ENCODE measurements at regions not wholly inside any gene's neighbourhood (a gene's known extent, or its start where the extent isn't known, plus 50 kb on each side); places are given as distances from the start of the nearest gene placed in this dataset.

- no peak for DNase-seq
Measured at GRCh38 chr17:22453181-22453580, 760.9 kb downstream of the KCNJ18 start.

- no peak for DNase-seq
Measured at GRCh38 chr17:22454070-22454999, 762.0 kb downstream of the KCNJ18 start.

GRCh38 chr17:22459331-22459952 is 767.1 kb downstream of the KCNJ18 start:
- no peak for DNase-seq

- DNase-seq: no peak
Measured at GRCh38 chr17:22459953-22460350, 767.6 kb downstream of the KCNJ18 start.

- DNase-seq: no peak
Measured at GRCh38 chr17:22460461-22461063, 768.2 kb downstream of the KCNJ18 start.

- DNase-seq: no peak
Measured at GRCh38 chr17:22461460-22462145, 769.3 kb downstream of the KCNJ18 start.

- no peak for DNase-seq
Measured at GRCh38 chr17:22462461-22462860, 770.1 kb downstream of the KCNJ18 start.

- DNase-seq: no peak
Measured at GRCh38 chr17:22463110-22463850, 771.0 kb downstream of the KCNJ18 start.

- no peak for DNase-seq
Measured at GRCh38 chr17:22464041-22464440, 771.7 kb downstream of the KCNJ18 start.

GRCh38 chr17:22467720-22468119 is 775.4 kb downstream of the KCNJ18 start:
- no peak for DNase-seq

- no peak for DNase-seq
Measured at GRCh38 chr17:22469101-22469880, 777.0 kb downstream of the KCNJ18 start.

GRCh38 chr17:22469941-22470340 is 777.6 kb downstream of the KCNJ18 start:
- no peak for DNase-seq

GRCh38 chr17:22470411-22471175 is 778.3 kb downstream of the KCNJ18 start:
- DNase-seq: no peak

- no peak for DNase-seq
Measured at GRCh38 chr17:22484826-22485225, 792.5 kb downstream of the KCNJ18 start.

- no peak for DNase-seq
Measured at GRCh38 chr17:22490399-22490798, 798.1 kb downstream of the KCNJ18 start.

- no peak for DNase-seq
Measured at GRCh38 chr17:22492331-22492730, 800.0 kb downstream of the KCNJ18 start.

- DNase-seq: no peak
Measured at GRCh38 chr17:22496450-22496849, 804.1 kb downstream of the KCNJ18 start.

GRCh38 chr17:22503322-22503899 is 811.1 kb downstream of the KCNJ18 start:
- no peak for DNase-seq

GRCh38 chr17:22505660-22506059 is 813.3 kb downstream of the KCNJ18 start:
- DNase-seq: no peak

- DNase-seq: no peak
Measured at GRCh38 chr17:22506231-22506630, 813.9 kb downstream of the KCNJ18 start.

GRCh38 chr17:22506861-22507260 is 814.5 kb downstream of the KCNJ18 start:
- no peak for DNase-seq

All from stimulated activated CD8-positive, alpha-beta memory T cell treated with anti-CD3 and anti-CD28 coated beads, Interleukin-4, amount 100 ng/mL, for 48 hours (primary cell).